GM19452 (cell line): ENCODE measurements at regions not wholly inside any gene's neighbourhood (a gene's known extent, or its start where the extent isn't known, plus 50 kb on each side); places are given as distances from the start of the nearest gene placed in this dataset.
"Not testable (repeated sequence)": the region's sequence is repeated elsewhere in the genome, so short reads cannot be mapped to it uniquely, and the experiment has no call there.

Experiments used
- ATAC-seq: cut with Tn5 transposase; IDR thresholded peaks from one replicate; pipeline ENCODE4 v1.9.1; 2021; ENCODE audit not compliant: unreplicated experiment

DNA sequence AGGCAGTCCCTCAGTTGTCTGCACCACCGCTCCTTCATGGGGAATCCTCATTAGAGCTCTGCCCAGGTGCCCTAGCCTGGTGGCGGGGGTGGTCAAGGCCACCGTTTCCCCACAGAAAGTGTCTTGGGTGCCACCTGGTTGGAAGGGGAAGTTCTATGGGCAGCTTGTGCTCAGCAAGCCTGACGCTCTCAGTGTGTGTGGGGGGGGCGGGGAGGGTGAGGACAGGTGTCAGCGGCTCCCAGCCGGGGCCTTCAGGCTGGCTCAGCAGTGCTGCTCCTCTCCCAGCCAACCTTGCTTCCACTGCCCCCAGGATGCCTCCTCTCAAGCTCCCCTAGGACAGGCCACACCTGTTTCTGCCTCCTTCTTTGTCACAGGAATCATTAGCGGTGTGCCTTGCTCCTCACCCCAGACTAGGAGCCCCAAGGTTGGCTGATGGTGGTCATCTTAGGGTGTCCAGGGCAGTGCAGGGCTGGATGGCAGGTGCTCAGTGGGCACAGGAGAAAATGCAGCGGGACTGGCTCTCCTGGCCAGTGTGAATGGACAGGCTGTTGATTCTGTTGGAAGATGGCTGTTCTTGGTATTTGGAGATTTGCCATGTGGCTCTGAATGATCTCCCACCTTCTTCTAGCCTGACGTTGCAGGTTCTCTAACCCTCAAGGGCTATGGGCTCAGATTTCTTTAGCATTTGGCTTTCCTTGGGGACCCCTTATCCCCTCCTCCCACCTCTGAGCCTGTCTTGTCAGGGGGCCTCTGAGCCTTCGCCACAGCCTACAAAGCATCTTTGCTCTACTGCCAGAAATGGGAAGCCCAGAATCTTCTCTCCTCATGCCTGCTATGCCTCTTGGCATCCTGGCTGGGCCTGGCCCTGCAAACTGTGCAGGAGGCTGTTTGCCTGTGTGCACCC lies 185.8 kb upstream of the HS6ST1 start:
- no peak for ATAC-seq

DNA sequence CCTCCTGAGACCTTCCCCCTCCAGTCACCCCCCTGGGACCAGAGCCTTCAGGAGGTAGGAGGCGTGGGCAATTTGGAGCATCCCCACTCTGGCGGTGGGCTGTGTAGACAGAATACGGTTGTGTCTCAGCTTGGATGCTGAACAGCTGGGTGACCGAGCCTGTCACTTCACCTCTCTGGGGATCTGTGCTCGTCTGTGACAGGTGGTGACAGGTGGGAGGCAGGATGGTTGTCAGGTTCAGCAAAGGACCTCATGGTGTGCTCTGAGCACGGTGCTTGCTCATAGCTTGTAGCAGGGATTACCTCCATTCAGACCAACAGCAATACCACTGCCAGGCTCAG lies 186.5 kb upstream of the HS6ST1 start:
- no peak for ATAC-seq

DNA sequence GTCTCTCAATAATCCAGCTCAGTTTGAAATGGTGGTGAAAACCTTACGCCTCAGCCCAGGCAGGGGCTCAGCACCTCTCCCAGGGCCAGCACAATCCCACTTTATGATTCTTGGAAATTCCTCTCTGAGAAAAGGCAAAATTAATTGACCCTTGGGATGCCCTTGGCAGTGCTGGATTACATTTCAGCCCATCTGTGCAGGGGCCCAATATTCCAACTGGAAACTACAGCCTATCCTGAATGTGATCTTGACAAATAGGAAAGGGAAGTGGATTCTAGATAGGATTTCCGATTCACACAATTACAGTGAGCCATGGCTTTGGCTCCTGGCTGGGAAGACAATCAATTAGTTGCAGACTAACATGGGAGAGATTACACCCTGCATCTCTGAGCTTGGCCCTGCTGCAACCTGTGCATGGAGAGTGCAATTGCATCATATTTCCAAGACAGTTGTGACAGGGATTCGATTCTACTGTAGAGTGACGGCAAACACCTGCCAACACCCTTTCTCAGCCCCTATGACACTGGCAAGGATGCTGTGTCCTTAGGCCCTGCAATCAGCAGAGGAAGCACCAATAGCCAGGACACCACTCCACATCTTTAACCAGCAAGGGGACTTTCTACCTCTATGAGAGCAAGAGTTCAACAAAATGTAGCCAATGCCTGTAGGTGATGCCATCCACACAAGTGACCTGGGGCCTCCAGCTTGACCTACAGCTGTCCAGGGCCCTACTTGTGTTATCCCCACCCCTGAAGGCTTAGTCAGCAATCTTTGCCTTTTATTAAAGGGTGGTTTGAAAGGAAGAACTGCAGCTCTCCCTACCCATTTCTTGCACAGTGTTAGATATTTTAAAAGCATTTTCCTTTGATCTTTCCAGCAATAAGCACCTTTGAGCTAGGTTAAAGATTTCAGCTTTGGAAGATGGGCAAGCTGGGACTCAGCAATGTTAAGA lies 187.2 kb upstream of the HS6ST1 start:
- ATAC-seq: no peak

DNA sequence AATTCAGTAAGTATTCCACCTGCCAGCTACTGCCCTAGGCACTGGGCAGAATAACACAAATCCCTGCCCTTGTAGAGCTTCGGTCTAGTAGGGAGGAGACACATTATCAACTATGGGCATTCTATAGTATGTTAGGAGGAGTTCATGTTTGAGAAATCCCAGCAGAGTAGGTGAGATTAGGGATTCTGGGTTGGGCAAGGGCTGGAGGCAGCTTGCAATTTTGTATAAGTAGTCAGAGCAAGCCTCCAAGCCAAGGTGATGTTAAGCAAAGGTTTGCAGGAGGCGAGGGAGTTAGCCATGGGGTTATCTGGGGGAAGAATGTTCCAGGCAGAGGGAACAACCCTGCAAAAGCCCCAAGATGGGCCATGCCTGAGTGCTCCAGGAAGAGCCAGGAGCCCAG lies 187.9 kb upstream of the HS6ST1 start:
- no peak for ATAC-seq

DNA sequence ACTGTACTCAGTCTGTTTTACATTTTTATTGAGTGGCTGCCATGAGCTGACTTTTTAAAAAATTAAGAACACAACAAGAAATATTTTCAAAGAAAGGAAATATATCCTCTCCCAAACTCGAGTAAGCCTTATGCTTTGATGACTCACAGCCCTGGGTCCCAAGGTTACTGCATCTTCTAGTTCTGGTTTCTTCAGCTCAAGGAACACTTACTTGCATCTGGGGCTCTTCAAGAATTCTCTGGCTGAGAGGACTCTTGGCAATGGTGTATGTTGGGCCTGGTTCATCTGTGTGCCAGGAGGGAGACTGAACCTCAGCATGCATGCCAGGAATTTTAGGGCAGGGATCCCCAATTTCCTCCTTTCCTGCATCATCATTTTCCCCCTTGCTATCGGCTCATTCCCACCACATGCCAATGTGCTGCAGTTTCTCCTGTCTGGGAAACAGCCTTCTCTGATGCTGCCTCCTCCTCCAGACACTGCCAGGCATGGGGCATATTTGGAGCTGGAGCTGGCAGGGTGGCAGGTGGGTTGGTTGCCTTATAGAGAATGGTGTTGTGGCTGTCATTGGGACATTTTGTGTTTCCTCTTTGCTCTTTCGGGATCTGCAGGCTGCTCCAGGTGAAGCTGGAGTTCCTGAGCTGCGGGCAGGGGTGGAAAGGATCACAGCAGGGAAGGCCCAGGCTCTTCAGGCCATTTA lies 192.2 kb upstream of the HS6ST1 start:
- no peak for ATAC-seq

DNA sequence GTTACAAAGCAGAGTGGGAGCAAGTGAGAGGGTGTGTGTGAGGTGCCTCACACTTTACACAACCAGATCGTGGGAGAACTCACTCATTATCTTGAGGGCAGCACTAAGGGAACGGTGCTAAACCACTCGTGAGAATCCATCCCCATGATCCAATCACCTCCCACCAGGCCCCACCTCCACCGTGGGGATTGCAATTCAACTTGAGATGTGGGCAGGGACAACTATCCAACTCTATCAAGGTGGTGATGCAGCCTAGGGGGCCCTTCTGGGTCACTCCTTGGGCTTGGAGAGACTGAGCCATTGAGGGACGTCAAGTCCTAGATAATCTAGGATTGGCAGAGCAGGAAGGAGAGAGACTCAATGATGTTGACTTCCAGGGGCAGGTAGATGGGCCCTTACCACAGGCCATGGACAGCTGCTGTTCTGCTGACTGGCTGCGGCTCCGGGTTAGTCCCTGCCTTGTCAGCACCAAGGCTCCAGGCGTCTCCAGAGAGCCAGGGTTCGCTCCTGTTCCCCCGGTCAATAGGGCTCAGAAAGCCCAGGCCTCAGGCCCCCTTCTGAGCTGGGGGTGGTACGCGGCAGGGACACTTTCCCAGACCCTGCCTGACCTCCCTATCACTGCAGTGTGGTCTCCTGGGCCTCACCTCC lies 193.2 kb upstream of the HS6ST1 start:
- ATAC-seq: no peak

DNA sequence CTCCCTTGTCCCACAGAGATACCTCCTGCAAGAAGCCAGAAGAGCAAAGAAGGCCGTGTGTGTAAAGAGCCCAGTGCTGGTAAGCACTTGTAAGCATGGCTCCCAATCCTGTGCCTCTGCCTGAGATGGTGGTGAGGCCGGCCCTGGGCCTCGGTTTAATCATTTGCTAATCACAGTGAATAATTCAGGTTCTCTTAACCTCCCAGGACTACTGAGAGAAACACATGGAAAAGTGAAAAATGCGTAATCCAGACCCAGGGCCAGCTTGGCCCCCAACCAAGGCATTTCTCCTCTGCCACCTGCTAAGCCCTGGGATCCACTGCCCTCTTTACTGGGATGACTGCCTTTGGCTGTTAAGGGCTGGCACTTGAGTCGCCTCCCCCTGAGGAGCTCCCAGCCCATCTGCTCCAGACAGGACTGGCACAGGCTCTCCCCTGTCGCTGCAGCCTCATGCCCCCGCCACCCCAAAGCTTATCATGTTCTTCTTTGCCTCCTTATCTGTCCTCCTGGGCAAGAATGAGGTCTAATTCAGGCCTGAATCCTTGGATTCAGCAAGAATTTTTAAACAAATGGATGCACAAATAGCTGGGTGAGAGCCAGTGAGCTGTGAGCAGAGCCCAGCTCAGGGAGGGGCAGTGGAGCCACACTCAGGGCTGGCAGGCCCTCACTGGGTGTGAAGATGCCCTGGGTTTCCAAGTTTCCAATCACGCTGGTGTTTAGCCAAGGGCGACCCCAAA lies 193.9 kb upstream of the HS6ST1 start:
- ATAC-seq: no peak

DNA sequence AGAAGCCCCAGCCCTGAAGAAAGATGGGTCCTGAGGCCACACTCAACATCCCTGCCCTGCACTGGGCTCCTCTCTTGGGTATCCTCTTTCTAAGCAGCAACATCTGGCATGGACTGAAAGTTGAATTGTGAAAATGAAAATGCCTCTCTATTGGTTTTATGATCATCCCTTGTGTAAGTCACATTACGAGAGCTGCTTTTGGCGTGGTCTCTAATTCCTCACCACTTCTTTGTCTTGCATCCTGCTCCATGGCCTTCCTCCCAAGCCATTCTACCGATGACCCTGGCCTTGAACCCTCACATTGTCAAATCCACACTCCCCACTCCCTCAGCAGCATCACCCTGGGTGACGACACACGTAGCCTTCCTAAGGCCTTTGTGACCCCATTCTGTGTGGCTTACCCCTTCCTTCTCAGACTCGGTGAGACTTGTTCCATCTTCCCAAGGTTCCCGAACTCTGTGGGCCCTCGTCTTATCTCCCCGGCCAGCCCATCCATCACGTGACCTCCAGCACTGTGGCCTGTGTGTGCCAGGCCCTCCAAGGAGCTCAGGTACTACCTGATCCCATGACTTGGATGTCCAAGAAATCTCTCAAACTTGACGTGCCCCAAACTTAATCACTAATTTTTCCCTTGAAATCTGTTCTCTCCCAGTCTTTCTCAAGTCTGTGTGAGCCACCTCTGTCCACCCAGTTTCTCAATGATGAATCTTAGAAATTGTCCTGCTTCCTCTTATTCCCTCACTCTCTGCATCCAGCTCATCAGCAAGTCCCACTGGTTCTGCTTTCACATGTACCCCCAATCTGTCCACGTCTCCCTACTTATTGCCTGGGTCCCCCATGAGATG lies 194.7 kb upstream of the HS6ST1 start:
- no peak for ATAC-seq

DNA sequence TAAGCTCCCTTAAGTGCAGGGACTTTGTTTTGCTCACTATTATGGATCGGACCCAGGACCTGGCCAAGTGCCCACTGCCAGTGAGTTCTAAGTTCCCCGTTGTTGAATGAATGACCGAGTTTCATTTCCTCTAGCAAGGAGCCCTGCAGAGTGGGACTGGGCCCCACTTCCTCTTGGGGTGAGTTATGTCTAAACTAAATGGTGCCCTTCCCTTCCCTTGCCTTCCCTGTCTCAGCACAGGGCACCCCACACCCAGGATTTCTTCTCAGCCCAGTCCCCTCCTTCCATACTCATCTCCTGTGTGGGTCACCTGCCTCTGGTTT lies 195.3 kb upstream of the HS6ST1 start:
- peak; percentile 87 for ATAC-seq

DNA sequence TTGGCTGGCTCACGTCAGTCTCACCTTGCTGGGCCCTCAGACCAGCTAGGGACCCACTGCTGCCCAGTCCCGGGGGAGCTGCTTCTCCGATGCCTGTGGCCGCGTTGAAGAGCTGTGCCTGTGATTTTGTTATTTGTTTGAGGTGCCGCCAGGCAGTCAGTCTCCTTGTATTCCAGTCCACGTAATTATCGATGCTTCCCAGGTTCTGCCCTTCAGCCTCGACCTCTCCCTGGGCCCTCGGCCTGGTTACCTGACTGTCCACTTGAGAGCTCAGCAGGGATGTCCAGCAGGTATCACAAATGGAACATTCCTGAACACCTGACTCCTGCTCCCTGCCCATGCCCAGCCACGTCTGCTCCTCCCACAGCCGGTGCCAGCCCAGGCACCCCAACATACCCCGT lies 195.9 kb upstream of the HS6ST1 start:
- ATAC-seq: no peak

DNA sequence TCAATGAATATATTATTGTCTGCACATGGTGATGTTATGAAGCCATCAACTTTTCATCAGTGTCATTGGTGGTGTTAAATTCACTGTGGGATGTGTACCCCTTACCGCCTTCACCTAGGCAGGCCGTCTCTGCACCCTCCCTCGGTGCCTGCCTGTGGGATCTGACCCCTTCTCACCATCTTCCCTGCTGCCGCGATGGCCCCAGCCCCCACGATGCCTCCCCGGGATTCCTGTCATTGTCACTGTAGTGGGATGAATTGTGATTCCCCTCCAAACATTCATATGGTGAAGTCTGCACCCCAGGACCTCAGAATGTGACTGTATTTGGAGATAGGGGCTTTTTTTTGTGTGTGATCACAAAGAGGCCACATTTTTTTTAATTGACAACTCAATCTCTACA lies 198.3 kb upstream of the HS6ST1 start:
- ATAC-seq: no peak

DNA sequence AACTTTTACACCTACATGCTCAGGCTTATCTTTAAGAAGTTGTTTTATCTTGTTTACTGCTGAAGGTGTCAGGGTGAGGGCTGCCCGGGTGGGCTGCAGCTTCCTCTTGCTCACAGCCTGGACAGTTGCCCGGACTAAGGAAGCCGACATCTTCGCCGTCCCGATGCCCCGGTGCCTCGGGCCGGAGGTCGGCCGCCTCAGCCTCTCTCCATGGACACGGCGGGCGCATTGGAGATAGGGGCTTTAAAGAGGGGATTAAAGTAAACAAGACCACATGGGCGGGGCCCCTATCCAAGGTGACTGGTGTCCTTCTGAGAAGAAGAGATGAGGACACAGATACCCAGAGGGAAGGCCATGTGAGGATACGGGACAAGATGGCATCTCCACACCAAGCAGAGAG lies 200.4 kb upstream of the HS6ST1 start:
- ATAC-seq: not testable (repeated sequence)

DNA sequence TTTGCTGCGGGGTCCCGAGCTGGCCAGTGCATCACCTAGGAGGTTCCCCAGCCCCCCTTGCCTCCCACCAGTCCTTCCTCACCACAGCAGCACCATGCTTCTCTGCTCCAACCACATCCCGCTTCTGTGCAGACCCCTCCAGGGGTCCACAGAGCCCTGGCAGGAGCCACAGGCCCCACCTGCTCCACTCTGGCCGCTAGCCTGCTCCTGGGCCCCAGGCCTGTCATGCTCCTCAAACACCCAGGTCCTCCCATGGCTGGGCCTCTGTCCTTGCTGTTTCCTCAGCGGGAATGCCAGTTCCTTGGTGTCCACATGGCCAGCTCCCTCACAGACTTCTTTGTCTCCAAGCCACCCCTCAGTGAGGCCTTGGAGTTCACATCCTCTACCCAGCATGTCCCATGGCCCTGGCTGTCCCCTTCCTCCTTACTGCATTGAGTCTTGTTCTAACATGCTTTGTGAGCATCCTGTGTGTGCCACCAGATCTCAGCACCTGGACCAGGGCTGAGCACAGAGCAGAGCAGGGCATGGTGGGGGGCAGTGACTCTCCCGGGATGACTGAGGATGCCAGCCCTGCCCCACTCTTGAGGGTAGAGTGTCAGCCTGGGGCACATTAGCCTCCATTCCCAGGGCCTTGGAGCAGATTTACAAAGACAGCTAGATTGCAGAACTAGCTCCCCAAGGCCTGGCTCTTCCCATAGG lies 201.0 kb upstream of the HS6ST1 start:
- no peak for ATAC-seq

DNA sequence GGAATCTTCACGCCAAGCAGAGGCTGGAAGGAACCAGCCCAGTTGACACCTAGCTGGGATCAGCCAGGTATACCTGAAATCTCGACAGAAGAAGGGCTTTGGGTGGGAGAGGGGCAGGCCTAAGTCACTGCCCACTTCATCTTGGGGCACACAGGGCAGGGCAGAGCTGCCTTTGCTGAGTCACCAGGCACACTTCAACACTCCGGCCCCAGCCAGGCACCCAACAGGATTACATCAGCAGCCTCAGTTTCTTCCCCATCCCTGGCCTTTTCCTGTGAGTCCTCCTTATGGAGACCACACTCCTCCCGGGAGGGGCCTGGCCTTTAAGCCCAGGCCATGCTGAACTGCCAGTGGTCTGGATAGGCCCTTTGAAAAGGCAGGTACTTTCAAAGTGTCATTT lies 201.7 kb upstream of the HS6ST1 start:
- ATAC-seq: peak; percentile 7

DNA sequence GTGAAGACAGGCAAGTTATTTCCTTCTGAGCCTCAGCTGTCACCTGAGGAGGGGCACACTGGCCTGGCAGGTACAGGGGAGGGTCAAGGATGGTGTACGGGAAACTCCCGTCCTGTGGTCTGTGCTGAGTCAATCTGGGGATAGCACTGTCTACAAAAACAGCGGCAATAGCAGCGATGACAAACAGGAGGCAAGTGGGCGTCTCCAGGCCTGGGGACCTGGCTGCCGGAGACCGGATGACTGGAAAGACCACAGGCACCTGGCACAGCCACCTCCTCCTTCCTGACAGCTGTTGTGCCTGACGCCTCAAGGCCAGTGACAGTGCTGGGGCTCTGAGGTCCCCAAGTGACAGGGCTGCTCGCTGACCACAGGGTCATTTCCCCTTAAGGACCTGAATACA lies 202.1 kb upstream of the HS6ST1 start:
- ATAC-seq: peak; percentile 94

DNA sequence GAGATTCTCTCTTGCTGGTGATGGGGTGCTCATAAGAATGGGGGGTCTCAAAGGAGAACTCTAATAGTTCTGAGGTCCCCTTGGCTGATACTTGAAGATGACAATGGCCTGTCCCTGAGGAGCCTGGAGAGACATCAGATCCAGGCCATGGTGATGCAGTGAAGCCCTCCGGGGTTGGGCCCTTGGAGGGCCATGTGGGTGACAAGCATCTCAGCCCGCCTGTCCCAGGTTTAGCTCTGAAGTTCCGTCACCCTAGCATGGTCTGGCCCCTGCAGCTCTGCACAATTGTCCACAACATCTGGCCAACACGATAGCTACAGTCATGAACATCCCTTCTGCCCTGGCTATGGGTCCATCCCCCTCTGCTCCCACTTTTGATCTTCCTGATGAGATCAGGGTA lies 202.8 kb upstream of the HS6ST1 start:
- no peak for ATAC-seq

DNA sequence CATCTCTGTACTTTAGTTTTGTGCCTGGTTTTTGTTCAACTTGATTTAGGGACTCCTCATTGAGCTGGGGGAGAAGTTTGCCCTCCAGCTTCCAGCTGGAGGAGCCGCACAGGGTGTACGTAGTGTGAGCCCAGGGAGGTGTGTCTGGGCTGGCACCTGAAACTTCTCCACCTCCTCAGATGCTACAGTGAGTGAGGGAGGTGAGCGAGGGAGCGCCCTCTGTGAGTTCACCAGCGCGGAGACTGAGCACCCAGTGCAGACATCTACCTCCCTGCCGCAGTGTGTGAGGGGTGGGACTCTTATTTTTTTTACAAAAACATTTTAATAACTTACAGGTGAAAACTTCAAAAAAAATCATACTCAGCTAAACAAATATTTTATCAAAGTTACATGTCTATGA lies 204.2 kb upstream of the HS6ST1 start:
- no peak for ATAC-seq

DNA sequence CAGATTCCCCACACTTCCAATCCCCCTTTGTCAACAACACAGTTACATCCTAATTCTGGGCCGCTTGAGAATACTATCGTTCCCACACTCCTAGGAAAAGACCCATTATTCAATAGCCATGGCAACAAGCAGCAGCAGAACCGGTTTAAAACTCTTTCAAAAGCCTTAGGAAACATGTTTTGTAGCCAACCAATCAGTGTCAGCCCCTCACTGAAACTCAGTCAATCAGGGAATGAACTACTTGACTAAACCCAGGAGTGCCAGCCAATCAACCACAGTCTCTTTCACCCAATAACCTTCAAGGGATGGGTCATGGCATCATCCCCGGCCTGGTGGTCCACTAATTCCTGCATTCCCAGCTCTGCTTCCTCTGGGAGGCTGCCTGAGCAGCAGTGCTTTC lies 204.8 kb upstream of the HS6ST1 start:
- ATAC-seq: no peak

DNA sequence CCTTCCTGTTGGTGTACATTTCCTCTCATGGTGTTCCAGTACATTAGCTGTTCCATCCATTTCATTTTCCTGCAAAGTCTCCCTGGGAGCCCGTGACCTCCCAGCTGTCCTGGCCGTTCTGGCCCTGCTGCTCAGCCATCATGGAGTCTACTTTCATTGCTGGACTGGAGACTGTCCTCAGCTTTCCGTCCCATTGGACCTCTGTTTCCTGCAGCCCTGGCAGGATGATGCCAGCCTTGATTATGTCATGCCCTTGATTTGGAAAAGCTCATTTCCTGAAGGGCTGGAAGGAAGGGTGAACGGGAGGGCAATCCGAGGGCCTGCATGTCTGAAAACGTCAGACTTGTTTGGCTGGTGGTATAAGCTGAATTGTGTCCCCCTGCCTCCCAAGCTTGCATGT lies 205.5 kb upstream of the HS6ST1 start:
- no peak for ATAC-seq
